ENCODE measurements at regions not wholly inside any gene's neighbourhood (a gene's known extent, or its start where the extent isn't known, plus 50 kb on each side); places are given as distances from the start of the nearest gene placed in this dataset.

GRCh38 chrX:69282893-69283690 is 117.8 kb upstream of the PJA1 start:
- DNase-seq (peak in 1 of 3 donors; percentile 43), ATAC-seq (peak; percentile 13 to 36 (median 22))
- no peak for TF ChIP-seq CTCF (IDR thresholded peaks at IDR 0.05)
- TF ChIP-seq POLR2A (IDR thresholded peaks at IDR 0.05) = no peak
- Histone ChIP-seq H3K27me3 (no peaks in the 10 kb centered on the region), H3K4me3 (no peak overlapping the region), H3K36me3 (no peaks in the 10 kb centered on the region), H3K9me3 (no peaks in the 10 kb centered on the region), H3K27ac (no peak overlapping the region), H3K4me1 (peaks cover 0 to 4% (median 0%) of the 10 kb centered on the region in 4 donors)
- 45% methylated on average over 5 of the region's 10 CpGs for WGBS (ENCODE audit: insufficient coverage, low coverage, low lambda C conversion rate, missing lambda C conversion rate)
- intact Hi-C loops (cut with DNase I) = no loop called here

- no peaks in the 10 kb centered on the region for H3K36me3 ChIP-seq
- DNase-seq = peak in 2 of 3 donors; percentile 34 to 46
- H3K9me3 ChIP-seq = no peaks in the 10 kb centered on the region
- peaks cover 0 to 4% (median 0%) of the 10 kb centered on the region in 4 donors for H3K4me1 ChIP-seq
- intact Hi-C loops (cut with DNase I) = no loop called here
- 28% methylated on average over 4 of the region's 4 CpGs for WGBS (ENCODE audit: insufficient coverage, low coverage, low lambda C conversion rate, missing lambda C conversion rate)
- H3K27me3 ChIP-seq = no peaks in the 10 kb centered on the region
- H3K4me3 ChIP-seq = no peak overlapping the region
- peak; percentile 72 to 86 (median 80) for ATAC-seq
- H3K27ac ChIP-seq = no peak overlapping the region
- TF ChIP-seq POLR2A (IDR thresholded peaks at IDR 0.05) = no peak
- no peak for TF ChIP-seq CTCF (IDR thresholded peaks at IDR 0.05)
Measured at GRCh38 chrX:69280933-69281332, 115.7 kb upstream of the PJA1 start.

- Histone ChIP-seq H3K27me3 (no peaks in the 10 kb centered on the region), H3K36me3 (no peaks in the 10 kb centered on the region), H3K4me1 (peaks cover 0 to 4% (median 0%) of the 10 kb centered on the region in 4 donors), H3K9me3 (no peaks in the 10 kb centered on the region), H3K4me3 (no peak overlapping the region), H3K27ac (no peak overlapping the region)
- no peak for DNase-seq
- ATAC-seq = no peak
- TF ChIP-seq POLR2A (IDR thresholded peaks at IDR 0.05) (no peak), CTCF (IDR thresholded peaks at IDR 0.05) (no peak)
- intact Hi-C loops (cut with DNase I) = no loop called here
- WGBS (ENCODE audit: insufficient coverage, low coverage, low lambda C conversion rate, missing lambda C conversion rate) = no CpG with 5 or more reads among the region's 3 CpGs
Measured at GRCh38 chrX:69279234-69279633, 114.0 kb upstream of the PJA1 start.

- TF ChIP-seq POLR2A (IDR thresholded peaks at IDR 0.05) (no peak), CTCF (IDR thresholded peaks at IDR 0.05) (no peak)
- Histone ChIP-seq H3K27ac (no peak overlapping the region), H3K9me3 (no peaks in the 10 kb centered on the region), H3K36me3 (no peaks in the 10 kb centered on the region), H3K4me3 (no peak overlapping the region), H3K4me1 (peaks cover 0 to 4% (median 0%) of the 10 kb centered on the region in 4 donors), H3K27me3 (no peaks in the 10 kb centered on the region)
- intact Hi-C loops (cut with DNase I) = no loop called here
- ATAC-seq (no peak), DNase-seq (no peak)
- WGBS (ENCODE audit: insufficient coverage, low coverage, low lambda C conversion rate, missing lambda C conversion rate) = 44% methylated on average over 2 of the region's 16 CpGs
Measured at GRCh38 chrX:69278031-69278687, 112.9 kb upstream of the PJA1 start.
